ENCODE measurements at regions not wholly inside any gene's neighbourhood (a gene's known extent, or its start where the extent isn't known, plus 50 kb on each side); places are given as distances from the start of the nearest gene placed in this dataset.

GRCh38 chr14:101112351-101113107 is 209.0 kb upstream of the RTL1 start:
- ChIA-PET CTCF (interaction anchor here (1.1 kb wide), 1 partner anchor 9 kb away, joined by 3 read pairs; no protein-coding TSS in a partner anchor), POLR2A (no interaction called here)
- H3K4me3 ChIP-seq (ENCODE audit: low read depth, low read length) = no peak overlapping the region
- TF ChIP-seq CTCF (IDR thresholded peaks at IDR 0.05; ENCODE audit: insufficient read depth, low read length, missing control alignments) = no peak
- no peak for DNase-seq (ENCODE audit: low read depth, low spot score)

GRCh38 chr14:101113108-101113612 is 209.6 kb upstream of the RTL1 start:
- ChIA-PET POLR2A (no interaction called here), CTCF (no interaction called here)
- TF ChIP-seq CTCF (IDR thresholded peaks at IDR 0.05; ENCODE audit: insufficient read depth, low read length, missing control alignments) = no peak
- no peak for DNase-seq (ENCODE audit: low read depth, low spot score)
- no peak overlapping the region for H3K4me3 ChIP-seq (ENCODE audit: low read depth, low read length)

GRCh38 chr14:101113835-101114725 is 210.6 kb upstream of the RTL1 start:
- no peak for TF ChIP-seq CTCF (IDR thresholded peaks at IDR 0.05; ENCODE audit: insufficient read depth, low read length, missing control alignments)
- DNase-seq (ENCODE audit: low read depth, low spot score) = no peak
- POLR2A ChIA-PET = no interaction called here
- H3K4me3 ChIP-seq (ENCODE audit: low read depth, low read length) = no peak overlapping the region
- CTCF ChIA-PET = no interaction called here

- no peak overlapping the region for H3K4me3 ChIP-seq (ENCODE audit: low read depth, low read length)
- ChIA-PET CTCF (no interaction called here), POLR2A (no interaction called here)
- TF ChIP-seq CTCF (IDR thresholded peaks at IDR 0.05; ENCODE audit: insufficient read depth, low read length, missing control alignments) = no peak
- DNase-seq (ENCODE audit: low read depth, low spot score) = no peak
Observed at GRCh38 chr14:101114726-101115515, 211.4 kb upstream of the RTL1 start.

- ChIA-PET CTCF (no interaction called here), POLR2A (no interaction called here)
- DNase-seq (ENCODE audit: low read depth, low spot score) = no peak
- TF ChIP-seq CTCF (IDR thresholded peaks at IDR 0.05; ENCODE audit: insufficient read depth, low read length, missing control alignments) = no peak
- H3K4me3 ChIP-seq (ENCODE audit: low read depth, low read length) = no peak overlapping the region
Observed at GRCh38 chr14:101115652-101116051, 212.1 kb upstream of the RTL1 start.

Data from AG04449 (cell line).